Suprapubic skin (tissue), 4 donors: ENCODE measurements at regions not wholly inside any gene's neighbourhood (a gene's known extent, or its start where the extent isn't known, plus 50 kb on each side); places are given as distances from the start of the nearest gene placed in this dataset.
"Not testable (repeated sequence)": the region's sequence is repeated elsewhere in the genome, so short reads cannot be mapped to it uniquely, and the experiment has no call there.

ENCODE experiments used
- DNase-seq, 2 donors: peaks; one replicate each; pipeline ENCODE4 v3.0.0-alpha.2; 2019; ENCODE audit warnings: low spot score in 2 of 2
- H3K27ac ChIP-seq: fragments of 200-600 bp; sonication (generic); one replicate; pipeline ENCODE4 v1.5.1; 2019
- H3K27me3 ChIP-seq: fragments of 200-600 bp; sonication (generic); one replicate; pipeline ENCODE4 v1.5.1; 2019
- H3K36me3 ChIP-seq: fragments of 200-600 bp; sonication (generic); one replicate; pipeline ENCODE4 v1.5.1; 2019
- H3K4me1 ChIP-seq: fragments of 200-600 bp; sonication (generic); one replicate; pipeline ENCODE4 v1.5.1; 2019
- H3K4me3 ChIP-seq: fragments of 200-600 bp; sonication (generic); one replicate; pipeline ENCODE4 v1.5.1; 2019; ENCODE audit warnings: mild to moderate bottlenecking
- H3K9me3 ChIP-seq: fragments of 200-600 bp; sonication (generic); one replicate; pipeline ENCODE4 v1.5.1; 2019
- CTCF ChIP-seq, 2 donors: fragments of 200-600 bp in 1 of 2; fragments of 450-650 bp in 1 of 2; sonication (generic) in 1 of 2; IDR thresholded peaks; one replicate each; pipeline ENCODE4 v1.5.1; 2016 to 2019; ENCODE audit warnings: antibody characterized with exemption in 2 of 2, mild to moderate bottlenecking in 1 of 2, moderate library complexity in 1 of 2
- EP300 ChIP-seq: sonication (generic); formaldehyde crosslinking; IDR thresholded peaks from one replicate; pipeline ENCODE4 v1.6.1; 2017; ENCODE audit warnings: antibody characterized with exemption
- POLR2A ChIP-seq, 2 donors: fragments of 450-650 bp; IDR thresholded peaks; one replicate each; pipeline ENCODE4 v1.6.1; 2017; ENCODE audit warnings: antibody characterized with exemption in 2 of 2, mild to moderate bottlenecking in 2 of 2, moderate library complexity in 2 of 2
- POLR2AphosphoS5 ChIP-seq, 3 donors: sonication (generic); formaldehyde crosslinking; IDR thresholded peaks; one replicate each; pipeline ENCODE4 v1.6.1; 2017; ENCODE audit warnings: antibody characterized with exemption in 3 of 3
- WGBS: methylation state at CpG from one replicate; pipeline ENCODE4 v1.1.5; 2018; 5-methylcytosine and 5-hydroxymethylcytosine counted together

- H3K9me3 ChIP-seq = no peaks in the 10 kb centered on the region
- TF ChIP-seq EP300 = no peak
- no peak for TF ChIP-seq POLR2A (IDR thresholded peaks at IDR 0.05)
- TF ChIP-seq CTCF (IDR thresholded peaks at IDR 0.05) = no peak
- TF ChIP-seq POLR2AphosphoS5 (IDR thresholded peaks at IDR 0.05) = no peak
Measured at GRCh38 chr3:109869586-109869985, 532.2 kb upstream of the DPPA4 start.

GRCh38 chr3:109874896-109875708 is 537.8 kb upstream of the DPPA4 start:
- DNase-seq = no peak
- Histone ChIP-seq H3K27ac (no peak overlapping the region), H3K4me3 (no peak overlapping the region), H3K27me3 (no peaks in the 10 kb centered on the region), H3K36me3 (no peaks in the 10 kb centered on the region), H3K4me1 (no peaks in the 10 kb centered on the region), H3K9me3 (peaks cover 8% of the 10 kb centered on the region)
- WGBS = 22% methylated on average over 1 of the region's 1 CpG
- no peak for TF ChIP-seq CTCF (IDR thresholded peaks at IDR 0.05)
- no peak for TF ChIP-seq POLR2A (IDR thresholded peaks at IDR 0.05)
- no peak for TF ChIP-seq POLR2AphosphoS5 (IDR thresholded peaks at IDR 0.05)
- TF ChIP-seq EP300 = no peak

More at GRCh38 chr3:109869586-109869985, 532.2 kb upstream of the DPPA4 start:
- Histone ChIP-seq H3K27me3 (no peaks in the 10 kb centered on the region), H3K36me3 (no peaks in the 10 kb centered on the region), H3K4me1 (no peaks in the 10 kb centered on the region), H3K4me3 (no peak overlapping the region), H3K27ac (no peak overlapping the region)
- no peak for DNase-seq

- WGBS = 89% methylated on average over 2 of the region's 2 CpGs
- H3K27me3 ChIP-seq, H3K4me3 ChIP-seq, H3K4me1 ChIP-seq, DNase-seq, H3K9me3 ChIP-seq, H3K36me3 ChIP-seq, H3K27ac ChIP-seq: not testable (repeated sequence)
Measured at GRCh38 chr3:109877616-109878015, 540.3 kb upstream of the DPPA4 start.

- no peaks in the 10 kb centered on the region for H3K4me1 ChIP-seq
- no peak overlapping the region for H3K27ac ChIP-seq
- no peaks in the 10 kb centered on the region for H3K27me3 ChIP-seq
- no peak for DNase-seq
- no peak overlapping the region for H3K4me3 ChIP-seq
- H3K9me3 ChIP-seq = no peaks in the 10 kb centered on the region
- TF ChIP-seq EP300 = no peak
- no peak for TF ChIP-seq POLR2AphosphoS5 (IDR thresholded peaks at IDR 0.05)
- TF ChIP-seq CTCF (IDR thresholded peaks at IDR 0.05) = no peak
- TF ChIP-seq POLR2A (IDR thresholded peaks at IDR 0.05) = no peak
- H3K36me3 ChIP-seq = no peaks in the 10 kb centered on the region
Measured at GRCh38 chr3:109882144-109882543, 544.8 kb upstream of the DPPA4 start.

- DNase-seq = no peak
- WGBS = 98% methylated on average over 2 of the region's 2 CpGs
- Histone ChIP-seq H3K4me1 (no peaks in the 10 kb centered on the region), H3K36me3 (no peaks in the 10 kb centered on the region), H3K4me3 (no peak overlapping the region), H3K27ac (no peak overlapping the region), H3K27me3 (no peaks in the 10 kb centered on the region), H3K9me3 (no peaks in the 10 kb centered on the region)
- TF ChIP-seq POLR2A (IDR thresholded peaks at IDR 0.05) (no peak), POLR2AphosphoS5 (IDR thresholded peaks at IDR 0.05) (no peak), EP300 (no peak), CTCF (IDR thresholded peaks at IDR 0.05) (no peak)
Measured at GRCh38 chr3:109887293-109887692, 549.9 kb upstream of the DPPA4 start.

- Histone ChIP-seq H3K36me3 (no peaks in the 10 kb centered on the region), H3K4me3 (no peak overlapping the region), H3K27me3 (no peaks in the 10 kb centered on the region), H3K4me1 (no peaks in the 10 kb centered on the region), H3K27ac (no peak overlapping the region), H3K9me3 (no peaks in the 10 kb centered on the region)
- TF ChIP-seq EP300 = no peak
- no peak for TF ChIP-seq CTCF (IDR thresholded peaks at IDR 0.05)
- TF ChIP-seq POLR2A (IDR thresholded peaks at IDR 0.05) = no peak
- no peak for TF ChIP-seq POLR2AphosphoS5 (IDR thresholded peaks at IDR 0.05)
- DNase-seq = no peak
Measured at GRCh38 chr3:109888026-109888425, 550.7 kb upstream of the DPPA4 start.
